ENCODE measurements at regions not wholly inside any gene's neighbourhood (a gene's known extent, or its start where the extent isn't known, plus 50 kb on each side); places are given as distances from the start of the nearest gene placed in this dataset.

DNA sequence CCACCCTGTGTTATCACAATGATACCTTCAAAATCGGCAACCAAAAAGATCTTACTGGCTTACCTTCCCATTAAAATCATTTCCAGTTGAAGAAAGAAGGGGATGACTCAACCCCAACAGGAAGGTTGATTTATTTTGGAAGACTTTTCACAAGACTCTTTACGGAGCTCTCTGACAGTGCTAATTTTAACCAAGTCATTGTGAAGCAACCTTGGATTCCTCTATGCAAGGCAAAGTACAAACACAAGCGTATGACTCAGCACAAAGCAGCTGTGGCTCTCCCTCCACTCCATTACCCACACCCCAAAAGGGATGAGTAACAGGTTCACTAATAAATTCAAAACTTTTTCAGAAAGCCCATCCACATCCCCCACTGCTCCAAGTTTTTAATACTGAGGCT lies 213.8 kb upstream of the FGF13 start:
- Histone ChIP-seq H3K14ac (ENCODE audit: low read length in 2 of 2) (no peak overlapping the region), H2BK120ac (ENCODE audit: low read depth, low read length) (no peak overlapping the region), H3K27me3 (ENCODE audit: control insufficient read depth in 1 of 2, insufficient read depth in 1 of 2, low read length in 2 of 2) (no peaks in the 10 kb centered on the region), H4K91ac (ENCODE audit: low read length) (no peak overlapping the region), H2AK5ac (ENCODE audit: low read length, severe bottlenecking) (no peak overlapping the region), H3K9me3 (ENCODE audit: control insufficient read depth, low read length) (no peaks in the 10 kb centered on the region), H3K23ac (ENCODE audit: low read length in 2 of 2) (no peak overlapping the region), H3K79me1 (replicated peaks; ENCODE audit: low read length, poor library complexity, severe bottlenecking) (no peaks in the 10 kb centered on the region), H3K36me3 (ENCODE audit: control insufficient read depth in 1 of 2, insufficient read depth in 2 of 2, low read depth in 1 of 2, low read length in 2 of 2) (no peaks in the 10 kb centered on the region), H4K8ac (ENCODE audit: low read length) (no peak overlapping the region), H3K27ac (ENCODE audit: low read length, poor library complexity, severe bottlenecking) (no peak overlapping the region), H2AFZ (ENCODE audit: low read depth, low read length) (no peak overlapping the region), H3K4me2 (ENCODE audit: low read length, poor library complexity, severe bottlenecking) (no peak overlapping the region), H3K9ac (ENCODE audit: low read length) (peak overlapping the region; percentile 1), H3K4me1 (ENCODE audit: control insufficient read depth, insufficient read depth, low read depth, low read length) (no peaks in the 10 kb centered on the region), H2BK5ac (ENCODE audit: low read depth, low read length, poor library complexity, severe bottlenecking) (no peak overlapping the region), H2BK15ac (ENCODE audit: low read depth, poor library complexity, severe bottlenecking) (no peak overlapping the region), H2BK12ac (ENCODE audit: low read length in 2 of 2) (no peak overlapping the region), H3K4ac (ENCODE audit: low read depth in 1 of 2, low read length in 2 of 2) (no peak overlapping the region), H3K4me3 (ENCODE audit: insufficient read depth in 1 of 2, low read depth in 1 of 2, low read length in 2 of 2) (no peak overlapping the region), H3K18ac (ENCODE audit: low read depth in 1 of 2, low read length in 2 of 2) (no peak overlapping the region)
- DNase-seq: peak; percentile 63
- WGBS: 28% methylated on average over 3 of the region's 3 CpGs

DNA sequence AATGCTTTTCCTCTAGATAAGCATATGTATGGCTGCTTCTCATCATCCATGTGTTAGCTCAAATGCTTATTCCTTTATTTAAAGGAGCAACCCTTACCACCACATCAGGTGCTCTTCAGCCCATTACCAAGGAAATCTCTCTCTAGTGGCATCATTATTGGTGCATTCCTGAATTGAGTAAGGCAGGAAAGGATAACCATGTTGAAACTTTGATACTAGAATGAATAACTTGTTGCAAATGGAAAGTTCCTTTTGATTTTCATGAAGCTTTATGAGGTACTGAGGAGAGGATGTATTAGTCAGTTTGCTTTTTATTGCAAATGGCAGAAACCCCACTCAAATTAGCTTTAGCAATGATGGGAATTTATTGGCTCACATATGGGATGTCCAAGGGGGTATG lies 212.3 kb upstream of the FGF13 start:
- no peak overlapping the region for H3K23ac ChIP-seq (ENCODE audit: low read length in 2 of 2)
- no peak overlapping the region for H2BK12ac ChIP-seq (ENCODE audit: low read length in 2 of 2)
- H3K14ac ChIP-seq (ENCODE audit: low read length in 2 of 2): no peak overlapping the region
- DNase-seq: no peak
- H3K79me1 ChIP-seq (replicated peaks; ENCODE audit: low read length, poor library complexity, severe bottlenecking): no peaks in the 10 kb centered on the region
- H2BK120ac ChIP-seq (ENCODE audit: low read depth, low read length): no peak overlapping the region
- no peak overlapping the region for H4K8ac ChIP-seq (ENCODE audit: low read length)
- no peak overlapping the region for H2AK5ac ChIP-seq (ENCODE audit: low read length, severe bottlenecking)
- H3K4me1 ChIP-seq (ENCODE audit: control insufficient read depth, insufficient read depth, low read depth, low read length): no peaks in the 10 kb centered on the region
- H2BK15ac ChIP-seq (ENCODE audit: low read depth, poor library complexity, severe bottlenecking): no peak overlapping the region
- H3K18ac ChIP-seq (ENCODE audit: low read depth in 1 of 2, low read length in 2 of 2): no peak overlapping the region
- H2AFZ ChIP-seq (ENCODE audit: low read depth, low read length): no peak overlapping the region
- no peaks in the 10 kb centered on the region for H3K27me3 ChIP-seq (ENCODE audit: control insufficient read depth in 1 of 2, insufficient read depth in 1 of 2, low read length in 2 of 2)
- no peak overlapping the region for H3K27ac ChIP-seq (ENCODE audit: low read length, poor library complexity, severe bottlenecking)
- H3K9me3 ChIP-seq (ENCODE audit: control insufficient read depth, low read length): no peaks in the 10 kb centered on the region
- no peak overlapping the region for H2BK5ac ChIP-seq (ENCODE audit: low read depth, low read length, poor library complexity, severe bottlenecking)
- no peak overlapping the region for H3K4me3 ChIP-seq (ENCODE audit: insufficient read depth in 1 of 2, low read depth in 1 of 2, low read length in 2 of 2)
- no peaks in the 10 kb centered on the region for H3K36me3 ChIP-seq (ENCODE audit: control insufficient read depth in 1 of 2, insufficient read depth in 2 of 2, low read depth in 1 of 2, low read length in 2 of 2)
- no peak overlapping the region for H3K4me2 ChIP-seq (ENCODE audit: low read length, poor library complexity, severe bottlenecking)
- no peak overlapping the region for H4K91ac ChIP-seq (ENCODE audit: low read length)
- H3K4ac ChIP-seq (ENCODE audit: low read depth in 1 of 2, low read length in 2 of 2): no peak overlapping the region
- no peak overlapping the region for H3K9ac ChIP-seq (ENCODE audit: low read length)

DNA sequence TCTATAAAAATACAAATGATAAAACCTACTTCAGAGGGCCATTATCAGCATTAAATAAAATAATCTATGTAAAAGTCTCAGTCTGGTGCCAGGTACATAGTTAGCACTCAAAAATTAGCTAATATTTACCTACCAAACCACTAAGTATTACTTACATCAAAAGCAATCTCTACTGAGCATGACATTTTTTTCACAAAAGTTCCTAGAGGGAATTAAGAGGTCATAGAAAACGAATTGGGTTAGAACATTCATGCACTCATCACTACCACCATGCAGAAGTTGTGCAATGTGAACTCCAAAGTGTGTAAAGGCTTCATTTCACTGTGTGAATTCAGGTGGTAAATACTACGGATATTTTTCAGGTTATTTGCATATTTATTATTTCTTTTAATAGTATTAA lies 209.5 kb upstream of the FGF13 start:
- Histone ChIP-seq H3K27ac (ENCODE audit: low read length, poor library complexity, severe bottlenecking) (no peak overlapping the region), H3K14ac (ENCODE audit: low read length in 2 of 2) (no peak overlapping the region), H3K79me1 (replicated peaks; ENCODE audit: low read length, poor library complexity, severe bottlenecking) (no peaks in the 10 kb centered on the region), H2BK15ac (ENCODE audit: low read depth, poor library complexity, severe bottlenecking) (no peak overlapping the region), H3K4me3 (ENCODE audit: insufficient read depth in 1 of 2, low read depth in 1 of 2, low read length in 2 of 2) (no peak overlapping the region), H3K9me3 (ENCODE audit: control insufficient read depth, low read length) (no peaks in the 10 kb centered on the region), H4K8ac (ENCODE audit: low read length) (no peak overlapping the region), H3K18ac (ENCODE audit: low read depth in 1 of 2, low read length in 2 of 2) (no peak overlapping the region), H2BK120ac (ENCODE audit: low read depth, low read length) (no peak overlapping the region), H3K4me1 (ENCODE audit: control insufficient read depth, insufficient read depth, low read depth, low read length) (no peaks in the 10 kb centered on the region), H3K36me3 (ENCODE audit: control insufficient read depth in 1 of 2, insufficient read depth in 2 of 2, low read depth in 1 of 2, low read length in 2 of 2) (no peaks in the 10 kb centered on the region), H2BK12ac (ENCODE audit: low read length in 2 of 2) (no peak overlapping the region), H3K9ac (ENCODE audit: low read length) (no peak overlapping the region), H2AK5ac (ENCODE audit: low read length, severe bottlenecking) (no peak overlapping the region), H3K4me2 (ENCODE audit: low read length, poor library complexity, severe bottlenecking) (no peak overlapping the region), H2AFZ (ENCODE audit: low read depth, low read length) (no peak overlapping the region), H3K23ac (ENCODE audit: low read length in 2 of 2) (no peak overlapping the region), H3K27me3 (ENCODE audit: control insufficient read depth in 1 of 2, insufficient read depth in 1 of 2, low read length in 2 of 2) (no peaks in the 10 kb centered on the region), H2BK5ac (ENCODE audit: low read depth, low read length, poor library complexity, severe bottlenecking) (no peak overlapping the region), H3K4ac (ENCODE audit: low read depth in 1 of 2, low read length in 2 of 2) (no peak overlapping the region), H4K91ac (ENCODE audit: low read length) (no peak overlapping the region)
- DNase-seq: no peak
- 20% methylated on average over 1 of the region's 2 CpGs for WGBS

DNA sequence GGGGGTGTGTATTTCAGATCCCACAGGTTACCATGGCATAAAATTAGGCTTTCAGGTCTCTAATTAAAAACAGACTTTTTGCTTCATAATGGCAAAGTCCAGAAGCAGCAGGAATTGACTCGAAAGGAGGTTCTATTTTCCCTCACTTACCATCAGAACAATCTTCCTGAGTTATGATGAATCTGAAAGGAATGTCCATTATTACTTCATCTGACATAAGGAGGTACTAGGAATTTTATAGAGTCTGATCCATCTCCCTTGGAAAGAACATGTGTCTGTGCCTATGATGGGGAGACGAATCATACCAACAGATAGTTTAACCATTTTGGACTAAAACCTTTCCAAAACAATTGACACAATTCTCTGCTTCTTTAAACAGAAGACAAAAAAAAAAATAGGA lies 206.3 kb upstream of the FGF13 start:
- DNase-seq: no peak
- Histone ChIP-seq H2AK5ac (ENCODE audit: low read length, severe bottlenecking) (no peak overlapping the region), H2BK12ac (ENCODE audit: low read length in 2 of 2) (no peak overlapping the region), H3K14ac (ENCODE audit: low read length in 2 of 2) (no peak overlapping the region), H2BK120ac (ENCODE audit: low read depth, low read length) (no peak overlapping the region), H2BK15ac (ENCODE audit: low read depth, poor library complexity, severe bottlenecking) (no peak overlapping the region), H3K36me3 (ENCODE audit: control insufficient read depth in 1 of 2, insufficient read depth in 2 of 2, low read depth in 1 of 2, low read length in 2 of 2) (no peaks in the 10 kb centered on the region), H3K27ac (ENCODE audit: low read length, poor library complexity, severe bottlenecking) (no peak overlapping the region), H2AFZ (ENCODE audit: low read depth, low read length) (no peak overlapping the region), H3K18ac (ENCODE audit: low read depth in 1 of 2, low read length in 2 of 2) (no peak overlapping the region), H3K9ac (ENCODE audit: low read length) (peak overlapping the region; percentile 26), H4K91ac (ENCODE audit: low read length) (no peak overlapping the region), H3K27me3 (ENCODE audit: control insufficient read depth in 1 of 2, insufficient read depth in 1 of 2, low read length in 2 of 2) (no peaks in the 10 kb centered on the region), H3K23ac (ENCODE audit: low read length in 2 of 2) (no peak overlapping the region), H3K4me1 (ENCODE audit: control insufficient read depth, insufficient read depth, low read depth, low read length) (no peaks in the 10 kb centered on the region), H3K4me2 (ENCODE audit: low read length, poor library complexity, severe bottlenecking) (no peak overlapping the region), H3K79me1 (replicated peaks; ENCODE audit: low read length, poor library complexity, severe bottlenecking) (no peaks in the 10 kb centered on the region), H2BK5ac (ENCODE audit: low read depth, low read length, poor library complexity, severe bottlenecking) (no peak overlapping the region), H4K8ac (ENCODE audit: low read length) (no peak overlapping the region), H3K4ac (ENCODE audit: low read depth in 1 of 2, low read length in 2 of 2) (no peak overlapping the region), H3K9me3 (ENCODE audit: control insufficient read depth, low read length) (no peaks in the 10 kb centered on the region), H3K4me3 (ENCODE audit: insufficient read depth in 1 of 2, low read depth in 1 of 2, low read length in 2 of 2) (no peak overlapping the region)
- WGBS: no CpG with 5 or more reads among the region's 2 CpGs
